HEK293T (cell line): ENCODE measurements at regions not wholly inside any gene's neighbourhood (a gene's known extent, or its start where the extent isn't known, plus 50 kb on each side); places are given as distances from the start of the nearest gene placed in this dataset.

Experiments used
- BHLHE40 ChIP-seq: fragments of 450-650 bp; IDR thresholded peaks from 2 replicates; pipeline ENCODE4 v1.6.1; 2016; ENCODE audit warnings: mild to moderate bottlenecking, moderate library complexity, borderline replicate concordance
- CTBP1 ChIP-seq: fragments of 450-650 bp; IDR thresholded peaks from 2 replicates; pipeline ENCODE4 v1.6.1; 2016; ENCODE audit warnings: borderline replicate concordance
- FOXK2 ChIP-seq: fragments of 450-650 bp; IDR thresholded peaks from 2 replicates; pipeline ENCODE4 v1.6.1; 2016; ENCODE audit warnings: mild to moderate bottlenecking
- FOXM1 ChIP-seq: fragments of 450-650 bp; IDR thresholded peaks from 2 replicates; pipeline ENCODE4 v1.6.1; 2017; ENCODE audit warnings: mild to moderate bottlenecking, borderline replicate concordance
- HDGF ChIP-seq: fragments of 450-650 bp; IDR thresholded peaks from 2 replicates; pipeline ENCODE4 v1.6.1; 2017; ENCODE audit warnings: antibody characterized with exemption, borderline replicate concordance
- NFRKB ChIP-seq: fragments of 450-650 bp; IDR thresholded peaks from 2 replicates; pipeline ENCODE4 v1.6.1; 2016; ENCODE audit warnings: mild to moderate bottlenecking, moderate library complexity
- SP1 ChIP-seq: fragments of 450-650 bp; IDR thresholded peaks from 2 replicates; pipeline ENCODE4 v1.6.1; 2017
- SUZ12 ChIP-seq: fragments of 450-650 bp; IDR thresholded peaks from 2 replicates; pipeline ENCODE4 v1.6.1; 2016; ENCODE audit warnings: mild to moderate bottlenecking
- TARDBP ChIP-seq: fragments of 450-650 bp; IDR thresholded peaks from 2 replicates; pipeline ENCODE4 v1.6.1; 2016
- ZNF384 ChIP-seq: fragments of 450-650 bp; IDR thresholded peaks from 2 replicates; pipeline ENCODE4 v1.6.1; 2016

DNA sequence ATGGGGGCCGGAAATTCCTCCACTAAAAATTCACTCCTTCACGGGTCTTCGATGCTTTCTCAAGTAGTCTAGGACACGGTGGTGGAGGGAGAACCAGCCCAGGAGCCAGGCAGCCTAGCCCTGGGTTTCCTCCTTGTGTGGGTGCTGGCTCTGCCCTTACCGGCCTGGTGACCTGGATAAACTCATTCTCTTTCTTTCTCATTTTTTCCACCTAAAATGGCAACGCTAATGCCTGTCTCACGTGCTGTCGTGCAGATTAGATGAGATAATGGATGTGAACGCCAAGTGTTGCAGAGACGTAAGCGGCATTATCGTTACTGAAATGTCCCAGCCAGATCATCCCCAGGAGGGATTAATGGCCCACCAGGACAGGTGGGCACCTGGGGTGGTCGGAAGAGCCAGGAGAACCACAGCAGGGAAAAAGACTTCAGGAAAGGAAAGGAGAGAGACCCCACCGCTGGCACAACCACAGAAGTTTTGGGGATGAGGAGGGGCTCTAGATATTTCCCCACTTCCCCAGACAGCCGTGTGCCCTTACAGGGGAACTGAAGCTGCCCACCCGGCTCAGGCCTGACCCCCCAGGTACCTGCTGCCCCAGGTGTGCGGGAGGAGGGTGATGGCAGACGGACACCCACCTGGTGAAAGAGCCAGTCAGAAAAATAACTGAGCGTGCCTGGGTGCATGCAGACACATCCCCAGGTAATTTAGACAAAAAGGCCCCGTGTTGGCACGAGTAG, 100.8 kb upstream of the ASAP2 start:
- TF ChIP-seq FOXM1 (no peak), BHLHE40 (no peak), ZNF384 (no peak), SP1 (no peak), FOXK2 (no peak), NFRKB (no peak), CTBP1 (no peak), HDGF (no peak), SUZ12 (no peak), TARDBP (no peak)
